ENCODE measurements at regions not wholly inside any gene's neighbourhood (a gene's known extent, or its start where the extent isn't known, plus 50 kb on each side); places are given as distances from the start of the nearest gene placed in this dataset.
A peak's percentile ranks its signal among the peaks of the same experiment; 100 is the strongest.

DNA sequence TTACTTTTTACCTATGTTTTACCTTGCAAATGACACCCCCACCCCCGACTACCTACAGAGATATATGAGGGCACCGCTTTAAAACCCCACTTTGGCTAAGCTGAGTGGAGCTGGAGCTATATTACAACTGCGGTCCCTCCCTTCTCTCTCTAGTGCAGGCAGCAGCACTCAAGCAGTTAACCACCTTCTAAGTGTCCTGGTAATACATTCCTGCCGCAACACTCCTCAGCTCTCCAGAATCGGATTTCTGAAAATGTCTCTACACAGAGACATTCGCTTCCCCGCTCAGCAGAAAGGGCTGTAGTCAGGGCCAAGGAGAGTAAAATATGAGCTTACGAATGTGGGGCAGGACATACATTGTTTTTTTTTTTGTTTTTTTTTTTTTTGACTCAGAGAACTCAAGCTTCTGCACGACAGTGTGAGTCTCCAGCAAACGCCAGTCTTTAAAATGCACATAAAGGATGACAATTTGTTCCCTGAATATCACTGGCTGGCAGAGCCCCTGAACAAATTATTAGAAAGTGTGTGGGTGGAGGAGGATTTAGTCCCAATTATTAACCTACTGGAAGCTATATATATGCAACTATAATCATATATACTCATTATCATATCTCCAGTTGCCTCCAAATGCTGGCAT lies 287.0 kb upstream of the TET2 start:
- Histone ChIP-seq H3K4me1 (ENCODE audit: insufficient read depth, low read length, poor library complexity, severe bottlenecking) (no peaks in the 10 kb centered on the region), H2AFZ (ENCODE audit: low read length) (no peak overlapping the region), H3K4me2 (ENCODE audit: low read length) (no peak overlapping the region), H3K79me2 (ENCODE audit: insufficient read depth, low read depth, low read length) (no peaks in the 10 kb centered on the region), H3K36me3 (ENCODE audit: insufficient read depth, low read length) (no peaks in the 10 kb centered on the region), H3K4me3 (ENCODE audit: low read depth, low read length, poor library complexity, severe bottlenecking) (no peak overlapping the region), H3K9me2 (ENCODE audit: insufficient read depth, low read length) (no peaks in the 10 kb centered on the region), H3K27ac (ENCODE audit: low read depth, low read length, poor library complexity, severe bottlenecking) (no peak overlapping the region), H3K9me3 (ENCODE audit: low read length) (no peaks in the 10 kb centered on the region), H4K20me1 (ENCODE audit: insufficient read depth, low read length) (no peaks in the 10 kb centered on the region)
- TF ChIP-seq EZH2phosphoT487 (IDR thresholded peaks at IDR 0.05; ENCODE audit: borderline replicate concordance, low read depth, low read length) = no peak
- TF ChIP-seq, protein P1, sequence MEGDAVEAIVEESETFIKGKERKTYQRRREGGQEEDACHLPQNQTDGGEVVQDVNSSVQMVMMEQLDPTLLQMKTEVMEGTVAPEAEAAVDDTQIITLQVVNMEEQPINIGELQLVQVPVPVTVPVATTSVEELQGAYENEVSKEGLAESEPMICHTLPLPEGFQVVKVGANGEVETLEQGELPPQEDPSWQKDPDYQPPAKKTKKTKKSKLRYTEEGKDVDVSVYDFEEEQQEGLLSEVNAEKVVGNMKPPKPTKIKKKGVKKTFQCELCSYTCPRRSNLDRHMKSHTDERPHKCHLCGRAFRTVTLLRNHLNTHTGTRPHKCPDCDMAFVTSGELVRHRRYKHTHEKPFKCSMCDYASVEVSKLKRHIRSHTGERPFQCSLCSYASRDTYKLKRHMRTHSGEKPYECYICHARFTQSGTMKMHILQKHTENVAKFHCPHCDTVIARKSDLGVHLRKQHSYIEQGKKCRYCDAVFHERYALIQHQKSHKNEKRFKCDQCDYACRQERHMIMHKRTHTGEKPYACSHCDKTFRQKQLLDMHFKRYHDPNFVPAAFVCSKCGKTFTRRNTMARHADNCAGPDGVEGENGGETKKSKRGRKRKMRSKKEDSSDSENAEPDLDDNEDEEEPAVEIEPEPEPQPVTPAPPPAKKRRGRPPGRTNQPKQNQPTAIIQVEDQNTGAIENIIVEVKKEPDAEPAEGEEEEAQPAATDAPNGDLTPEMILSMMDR (conservative IDR thresholded peaks at IDR 0.05; ENCODE audit: low read length) = no peak
- BruUV-seq (replicated peaks) = no TSS peak
- intact Hi-C loops (cut with micrococcal nuclease; ENCODE audit: unreplicated experiment) = loop anchor here (5.0 kb wide), 1 partner anchor 162 kb away; no protein-coding TSS in a partner anchor
- ChIA-PET POLR2A (interaction anchor here (0.6 to 1.4 kb wide), 3 partner anchors 11 to 95 kb away, joined by 3 to 4 read pairs (median 3); no protein-coding TSS in a partner anchor), CTCF (ENCODE audit: unreplicated experiment) (no interaction called here)
- no peak for DNase-seq (ENCODE audit: low spot score)

DNA sequence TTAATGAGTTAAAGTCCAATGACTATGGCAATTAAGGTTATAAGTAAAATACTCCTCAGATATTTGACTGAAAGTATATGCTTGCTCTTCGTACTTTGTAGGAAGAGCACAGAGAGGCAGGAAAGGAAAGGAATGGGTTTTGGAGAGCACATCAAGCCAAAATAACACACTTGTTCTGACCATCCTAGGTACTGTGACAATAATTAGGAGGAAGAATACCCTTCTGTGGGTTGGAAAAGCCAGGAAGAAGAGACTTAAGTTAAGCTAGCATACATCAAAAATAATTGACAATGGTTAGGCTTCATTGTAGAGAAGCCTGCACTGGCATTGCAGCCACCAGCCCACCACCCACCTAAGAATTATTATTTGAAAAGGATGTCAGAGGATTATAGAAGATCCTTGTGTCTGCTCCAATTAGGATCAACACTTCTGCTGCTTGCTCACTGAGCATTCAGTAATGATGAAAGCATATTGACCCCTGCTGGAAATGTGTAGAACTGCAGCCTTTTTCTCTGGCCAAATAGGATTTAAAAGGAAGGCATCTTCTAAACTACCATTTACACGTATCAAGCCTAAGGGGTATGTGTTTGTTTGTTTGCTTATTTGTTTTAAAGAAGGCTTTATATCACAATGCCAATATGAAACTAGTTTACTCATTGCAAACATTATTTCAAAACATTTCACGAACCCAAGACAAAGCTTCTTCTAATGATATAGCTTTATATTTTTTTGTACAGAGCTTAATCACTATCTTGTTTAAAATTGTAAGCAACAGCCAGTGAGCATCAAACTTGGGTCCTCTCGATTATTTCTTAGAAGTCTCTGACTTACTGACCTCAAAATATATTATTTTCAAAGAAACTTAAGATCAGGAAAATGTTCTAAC lies 286.2 kb upstream of the TET2 start:
- Histone ChIP-seq H3K79me2 (ENCODE audit: insufficient read depth, low read depth, low read length) (no peaks in the 10 kb centered on the region), H3K36me3 (ENCODE audit: insufficient read depth, low read length) (no peaks in the 10 kb centered on the region), H3K4me1 (ENCODE audit: insufficient read depth, low read length, poor library complexity, severe bottlenecking) (no peaks in the 10 kb centered on the region), H3K9me3 (ENCODE audit: low read length) (no peaks in the 10 kb centered on the region), H3K4me3 (ENCODE audit: low read depth, low read length, poor library complexity, severe bottlenecking) (no peak overlapping the region), H3K27ac (ENCODE audit: low read depth, low read length, poor library complexity, severe bottlenecking) (no peak overlapping the region), H2AFZ (ENCODE audit: low read length) (no peak overlapping the region), H4K20me1 (ENCODE audit: insufficient read depth, low read length) (no peaks in the 10 kb centered on the region), H3K9me2 (ENCODE audit: insufficient read depth, low read length) (no peaks in the 10 kb centered on the region), H3K4me2 (ENCODE audit: low read length) (no peak overlapping the region)
- TF ChIP-seq, protein P1 (conservative IDR thresholded peaks at IDR 0.05; ENCODE audit: low read length) = peak; percentile 93
- TF ChIP-seq EZH2phosphoT487 (IDR thresholded peaks at IDR 0.05; ENCODE audit: borderline replicate concordance, low read depth, low read length) = no peak
- BruUV-seq (replicated peaks) = no TSS peak
- ChIA-PET CTCF (ENCODE audit: unreplicated experiment) (no interaction called here), POLR2A (interaction anchor here (1.4 kb wide), 1 partner anchor 11 kb away, joined by 3 read pairs; no protein-coding TSS in a partner anchor)
- intact Hi-C loops (cut with micrococcal nuclease; ENCODE audit: unreplicated experiment) = loop anchor here (5.0 kb wide), 1 partner anchor 163 kb away; no protein-coding TSS in a partner anchor
- DNase-seq (ENCODE audit: low spot score) = peak; percentile 70
